ENCODE measurements at regions not wholly inside any gene's neighbourhood (a gene's known extent, or its start where the extent isn't known, plus 50 kb on each side); places are given as distances from the start of the nearest gene placed in this dataset.

- no peak for TF ChIP-seq FOXJ3 (CRISPR knock-in tag; IDR thresholded peaks at IDR 0.05; ENCODE audit: borderline replicate concordance)
- TF ChIP-seq, protein P1, sequence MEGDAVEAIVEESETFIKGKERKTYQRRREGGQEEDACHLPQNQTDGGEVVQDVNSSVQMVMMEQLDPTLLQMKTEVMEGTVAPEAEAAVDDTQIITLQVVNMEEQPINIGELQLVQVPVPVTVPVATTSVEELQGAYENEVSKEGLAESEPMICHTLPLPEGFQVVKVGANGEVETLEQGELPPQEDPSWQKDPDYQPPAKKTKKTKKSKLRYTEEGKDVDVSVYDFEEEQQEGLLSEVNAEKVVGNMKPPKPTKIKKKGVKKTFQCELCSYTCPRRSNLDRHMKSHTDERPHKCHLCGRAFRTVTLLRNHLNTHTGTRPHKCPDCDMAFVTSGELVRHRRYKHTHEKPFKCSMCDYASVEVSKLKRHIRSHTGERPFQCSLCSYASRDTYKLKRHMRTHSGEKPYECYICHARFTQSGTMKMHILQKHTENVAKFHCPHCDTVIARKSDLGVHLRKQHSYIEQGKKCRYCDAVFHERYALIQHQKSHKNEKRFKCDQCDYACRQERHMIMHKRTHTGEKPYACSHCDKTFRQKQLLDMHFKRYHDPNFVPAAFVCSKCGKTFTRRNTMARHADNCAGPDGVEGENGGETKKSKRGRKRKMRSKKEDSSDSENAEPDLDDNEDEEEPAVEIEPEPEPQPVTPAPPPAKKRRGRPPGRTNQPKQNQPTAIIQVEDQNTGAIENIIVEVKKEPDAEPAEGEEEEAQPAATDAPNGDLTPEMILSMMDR (IDR thresholded peaks at IDR 0.05) = no peak
- TF ChIP-seq, protein P2, sequence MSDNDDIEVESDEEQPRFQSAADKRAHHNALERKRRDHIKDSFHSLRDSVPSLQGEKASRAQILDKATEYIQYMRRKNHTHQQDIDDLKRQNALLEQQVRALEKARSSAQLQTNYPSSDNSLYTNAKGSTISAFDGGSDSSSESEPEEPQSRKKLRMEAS (CRISPR knock-in tag; IDR thresholded peaks at IDR 0.05) = no peak
- TF ChIP-seq SMAD4 (CRISPR knock-in tag; IDR thresholded peaks at IDR 0.05) = no peak
- TF ChIP-seq ATF1 (CRISPR knock-in tag; IDR thresholded peaks at IDR 0.05) = no peak
- TF ChIP-seq CREB1 (CRISPR knock-in tag; IDR thresholded peaks at IDR 0.05) = no peak
- TF ChIP-seq ATF3 (CRISPR knock-in tag; conservative IDR thresholded peaks at IDR 0.05) = no peak
- TF ChIP-seq, protein P3, sequence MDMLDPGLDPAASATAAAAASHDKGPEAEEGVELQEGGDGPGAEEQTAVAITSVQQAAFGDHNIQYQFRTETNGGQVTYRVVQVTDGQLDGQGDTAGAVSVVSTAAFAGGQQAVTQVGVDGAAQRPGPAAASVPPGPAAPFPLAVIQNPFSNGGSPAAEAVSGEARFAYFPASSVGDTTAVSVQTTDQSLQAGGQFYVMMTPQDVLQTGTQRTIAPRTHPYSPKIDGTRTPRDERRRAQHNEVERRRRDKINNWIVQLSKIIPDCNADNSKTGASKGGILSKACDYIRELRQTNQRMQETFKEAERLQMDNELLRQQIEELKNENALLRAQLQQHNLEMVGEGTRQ (CRISPR knock-in tag; IDR thresholded peaks at IDR 0.05) = no peak
- no peak for TF ChIP-seq CREM (CRISPR knock-in tag; IDR thresholded peaks at IDR 0.05)
- TF ChIP-seq E2F1 (CRISPR knock-in tag; IDR thresholded peaks at IDR 0.05) = no peak
Observed at GRCh38 chr6:22904431-22904830, 335.1 kb downstream of the HDGFL1 start.
